GM18861 (cell line): ENCODE measurements at regions not wholly inside any gene's neighbourhood (a gene's known extent, or its start where the extent isn't known, plus 50 kb on each side); places are given as distances from the start of the nearest gene placed in this dataset.

ENCODE experiments used
- ATAC-seq: cut with Tn5 transposase; IDR thresholded peaks from one replicate; pipeline ENCODE4 v1.9.1; 2021; ENCODE audit not compliant: unreplicated experiment

GRCh38 chr7:132733860-132734259 lies 157.6 kb upstream of the PLXNA4 start:
- ATAC-seq, result no peak

DNA sequence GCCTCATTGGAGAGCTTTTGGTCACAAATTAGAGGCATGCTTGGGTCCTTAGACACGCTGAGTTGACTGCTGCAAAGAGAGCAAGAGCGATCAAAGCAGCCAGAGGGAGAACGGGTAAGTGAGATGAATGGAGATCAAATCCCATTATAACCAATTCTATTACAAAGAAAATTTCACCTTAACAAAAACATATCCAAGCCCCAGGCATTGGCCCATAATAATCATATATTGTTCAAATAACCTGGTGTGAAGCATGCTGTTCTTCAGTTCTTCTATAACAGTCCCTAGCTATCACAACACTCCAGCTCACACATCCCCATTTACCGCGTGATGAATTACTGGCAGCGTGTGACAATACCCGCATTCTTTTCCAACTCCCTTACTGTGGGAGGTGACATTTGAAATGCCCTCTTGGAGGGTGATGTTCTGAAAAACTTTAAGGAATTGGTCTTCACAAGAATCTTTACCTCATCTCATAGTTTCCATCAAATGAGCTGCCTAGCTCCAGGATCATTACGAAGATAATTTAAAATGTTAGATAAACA lies 156.1 kb upstream of the PLXNA4 start:
- no peak for ATAC-seq

DNA sequence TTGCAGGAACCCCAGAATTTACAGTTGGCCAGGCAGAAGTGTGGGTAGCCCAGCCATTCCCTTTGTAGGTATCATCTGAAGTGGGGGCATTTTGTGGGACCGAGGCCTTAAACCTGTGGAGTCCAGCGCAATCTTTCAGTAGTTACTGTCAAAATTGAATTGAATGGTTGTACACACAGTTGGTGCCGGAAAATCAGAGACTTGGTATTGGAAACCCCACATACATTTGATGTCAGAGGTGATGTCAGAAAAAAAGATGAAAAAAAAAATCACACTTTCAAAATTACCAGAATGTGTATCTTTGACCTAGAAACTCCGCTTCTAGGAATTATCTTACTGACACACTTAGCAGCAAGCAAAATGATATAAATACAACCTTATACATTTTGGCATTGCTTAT lies 153.8 kb upstream of the PLXNA4 start:
- ATAC-seq, result no peak

DNA sequence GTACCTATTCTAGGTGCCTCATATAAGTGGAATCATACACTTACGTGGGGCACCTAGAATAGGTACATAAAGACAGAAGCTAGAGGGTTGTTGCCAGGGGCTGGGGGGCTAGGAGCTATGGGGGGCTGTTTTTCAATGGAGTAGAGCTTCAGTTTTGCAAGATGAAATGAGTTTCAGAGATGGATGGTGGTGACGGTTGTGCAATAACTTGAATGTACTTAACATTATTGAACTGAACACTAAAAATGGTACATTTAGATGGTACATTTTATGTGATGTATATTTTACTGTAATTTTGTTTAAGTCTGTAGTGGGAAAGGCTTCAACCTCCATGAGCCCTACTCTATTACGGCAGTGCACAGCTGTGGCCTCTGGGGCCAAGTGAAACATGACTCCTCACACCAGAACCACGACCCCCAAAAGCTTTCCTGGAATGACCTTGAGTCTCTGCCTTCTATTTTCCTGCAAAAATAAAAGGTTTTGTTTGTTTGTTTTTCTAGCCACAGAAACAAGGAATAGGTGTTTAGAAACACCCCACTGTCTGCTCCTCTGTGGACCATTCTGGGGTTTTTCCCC lies 147.3 kb upstream of the PLXNA4 start:
- no peak for ATAC-seq

DNA sequence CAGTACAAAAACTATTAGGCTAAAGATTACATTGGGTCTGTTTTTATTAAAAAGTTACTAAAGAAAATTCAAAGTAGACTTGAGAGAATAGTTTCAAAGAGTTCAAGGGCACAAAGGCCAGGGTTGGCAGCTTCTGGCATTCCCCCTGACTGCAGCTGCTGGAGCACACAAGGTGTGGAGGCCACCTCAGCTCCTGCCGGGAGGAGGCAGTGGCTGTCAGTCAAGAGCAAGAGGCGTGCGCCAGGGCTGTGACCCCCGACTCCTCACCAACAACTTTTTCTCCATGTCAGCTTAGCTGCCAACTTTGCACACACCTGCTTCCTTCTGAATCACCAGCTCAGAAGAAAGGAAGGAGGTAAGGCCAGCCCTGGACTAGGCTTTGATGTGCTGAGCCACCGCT lies 144.6 kb upstream of the PLXNA4 start:
- no peak for ATAC-seq

GRCh38 chr7:132713893-132714292 lies 137.6 kb upstream of the PLXNA4 start:
- ATAC-seq, result no peak

DNA sequence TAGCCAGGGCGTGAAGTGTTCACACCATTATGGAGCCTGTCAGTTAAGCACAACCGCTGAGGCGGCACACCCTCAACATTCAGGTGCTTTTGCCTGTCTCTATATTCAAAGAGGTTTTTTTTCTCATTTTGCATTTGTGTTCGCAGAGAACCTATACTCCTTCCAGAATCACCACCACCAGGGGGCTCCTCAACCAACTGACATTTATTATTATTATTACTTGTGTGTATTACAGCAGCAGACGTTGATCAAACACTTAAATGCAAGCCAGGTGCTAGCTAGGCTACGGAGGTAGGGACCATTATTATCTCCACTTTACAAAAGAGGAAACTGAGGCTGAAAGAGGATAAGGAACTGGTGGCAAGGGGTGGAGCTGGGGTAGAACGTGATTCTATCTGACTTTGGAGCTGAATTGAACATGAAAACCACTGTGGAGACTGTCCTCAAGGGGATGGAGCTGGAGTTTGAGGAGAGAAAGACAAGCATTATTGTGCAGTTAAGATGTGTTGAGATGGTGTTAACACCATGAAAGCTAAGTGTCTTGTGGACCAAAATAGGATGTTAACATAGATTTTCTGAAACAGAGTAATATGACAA lies 133.8 kb upstream of the PLXNA4 start:
- no peak for ATAC-seq

GRCh38 chr7:132708470-132708869 lies 132.2 kb upstream of the PLXNA4 start:
- no peak for ATAC-seq

DNA sequence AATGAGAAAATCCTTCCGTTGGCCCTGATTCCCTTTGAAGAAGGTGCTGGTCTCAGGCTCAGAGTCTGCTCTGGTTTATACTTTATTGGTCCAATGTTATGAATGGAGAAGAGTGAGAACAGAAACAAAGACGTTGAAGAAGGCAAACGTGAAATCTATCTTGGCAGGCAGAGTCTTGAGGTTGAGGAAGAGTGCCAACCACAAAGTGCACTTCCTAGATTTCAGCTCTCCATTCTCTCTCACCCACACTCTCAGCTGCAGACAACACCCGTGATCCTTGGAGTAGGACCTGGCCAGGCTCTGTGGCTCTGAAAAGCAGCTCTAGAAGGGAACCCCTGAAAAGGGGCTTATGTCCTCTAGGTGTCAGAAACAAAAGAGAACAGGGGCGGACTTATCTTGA lies 128.9 kb upstream of the PLXNA4 start:
- ATAC-seq, result no peak

GRCh38 chr7:132703742-132704141 lies 127.5 kb upstream of the PLXNA4 start:
- no peak for ATAC-seq

GRCh38 chr7:132697003-132697402 lies 120.7 kb upstream of the PLXNA4 start:
- no peak for ATAC-seq

- ATAC-seq, result no peak
Measured at GRCh38 chr7:132696332-132696731, 120.1 kb upstream of the PLXNA4 start.

DNA sequence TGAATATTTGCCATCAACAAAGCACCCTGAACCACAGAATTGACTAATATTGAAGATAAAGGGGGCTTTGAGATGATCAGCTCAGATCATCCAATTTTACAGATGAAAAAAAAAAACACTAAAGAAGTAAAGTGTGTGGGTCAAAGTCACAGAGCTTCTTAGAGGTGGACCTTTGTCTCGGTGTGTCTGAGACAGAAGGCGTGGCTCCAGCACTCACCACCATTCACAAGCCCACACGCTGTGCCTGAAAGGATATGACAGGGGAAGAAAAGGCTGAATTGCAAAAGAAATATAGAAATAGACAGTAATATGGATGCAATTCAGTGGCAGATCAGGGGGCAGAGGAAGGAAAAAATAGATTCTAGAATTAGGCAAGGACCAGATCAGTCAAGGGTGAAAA lies 114.9 kb upstream of the PLXNA4 start:
- ATAC-seq, result no peak

GRCh38 chr7:132690174-132690573 lies 113.9 kb upstream of the PLXNA4 start:
- ATAC-seq, result no peak

DNA sequence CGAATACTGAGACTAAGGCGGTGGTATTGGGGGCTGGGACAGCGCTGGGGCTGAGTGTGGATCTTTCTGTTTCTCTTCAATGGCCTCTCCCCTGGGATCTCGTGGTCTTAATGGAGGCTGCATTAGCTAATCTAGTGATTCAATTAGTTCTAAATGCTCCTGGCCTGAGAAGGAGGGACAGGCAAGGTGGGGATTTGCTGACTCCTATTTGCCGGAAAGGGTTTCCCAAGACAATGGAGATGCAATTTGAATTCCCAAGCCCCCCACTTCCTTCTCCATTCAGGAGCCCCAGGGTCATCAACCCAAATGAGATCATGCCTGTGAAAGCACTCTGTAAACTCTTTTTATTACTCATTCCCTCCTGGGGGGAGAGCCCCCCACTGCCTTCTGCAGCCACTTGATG lies 111.7 kb upstream of the PLXNA4 start:
- no peak for ATAC-seq

- no peak for ATAC-seq
Measured at GRCh38 chr7:132687016-132687415, 110.7 kb upstream of the PLXNA4 start.

GRCh38 chr7:132685277-132685676 lies 109.0 kb upstream of the PLXNA4 start:
- no peak for ATAC-seq

- ATAC-seq, result no peak
Measured at GRCh38 chr7:132683896-132684690, 107.8 kb upstream of the PLXNA4 start.

DNA sequence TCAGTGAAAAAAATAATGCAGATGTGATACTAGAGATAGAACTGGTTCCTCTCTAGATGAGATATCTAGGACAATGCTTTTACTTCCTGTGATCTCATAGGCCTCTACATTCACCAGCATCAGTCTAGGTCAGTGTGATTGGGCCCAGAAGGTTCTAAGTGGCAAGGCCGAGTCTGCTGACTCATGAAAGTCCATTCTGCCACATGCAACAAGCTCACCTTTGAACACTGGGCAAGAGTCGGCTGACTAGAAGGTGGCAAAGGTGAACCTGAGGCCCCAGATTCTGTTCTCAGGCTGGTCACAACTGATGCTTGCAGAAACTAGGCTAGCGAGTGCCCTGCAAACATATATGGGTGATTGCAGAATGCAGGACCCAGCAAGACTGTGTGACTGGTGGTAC lies 105.7 kb upstream of the PLXNA4 start:
- ATAC-seq, result no peak

GRCh38 chr7:132680590-132680989 lies 104.3 kb upstream of the PLXNA4 start:
- ATAC-seq, result no peak

DNA sequence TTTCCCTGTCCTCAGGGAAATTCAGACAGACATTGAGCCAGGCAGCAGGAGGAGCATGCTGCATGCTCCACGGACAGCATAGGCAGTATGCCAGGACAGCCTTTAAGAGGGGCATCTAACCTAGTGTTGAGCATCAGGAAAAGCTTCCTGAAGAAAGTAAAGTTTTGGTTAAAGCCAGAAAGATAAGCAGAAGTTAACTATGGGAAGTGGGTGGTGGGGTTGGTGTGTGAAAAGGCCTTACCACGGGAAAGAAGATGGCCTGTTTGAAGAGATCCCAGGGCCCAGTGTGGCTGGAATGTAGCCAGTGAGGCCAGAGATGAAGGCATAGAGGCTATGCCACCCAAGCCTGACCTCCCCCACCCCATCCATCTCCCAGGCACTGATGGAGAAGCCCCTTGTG lies 102.4 kb upstream of the PLXNA4 start:
- no peak for ATAC-seq

- ATAC-seq, result no peak
Measured at GRCh38 chr7:132677918-132678317, 101.6 kb upstream of the PLXNA4 start.
